ENCODE measurements at regions not wholly inside any gene's neighbourhood (a gene's known extent, or its start where the extent isn't known, plus 50 kb on each side); places are given as distances from the start of the nearest gene placed in this dataset.
"Not testable (repeated sequence)": the region's sequence is repeated elsewhere in the genome, so short reads cannot be mapped to it uniquely, and the experiment has no call there.

- no peak for DNase-seq (ENCODE audit: low spot score)
Observed at GRCh38 chr9:13941714-13942113, 372.2 kb downstream of the NFIB start.

GRCh38 chr9:13939701-13940490 lies 374.0 kb downstream of the NFIB start:
- no peak for DNase-seq (ENCODE audit: low spot score)

GRCh38 chr9:13939134-13939533 lies 374.8 kb downstream of the NFIB start:
- DNase-seq (ENCODE audit: low spot score), result no peak

GRCh38 chr9:13934416-13934815 lies 379.5 kb downstream of the NFIB start:
- no peak for DNase-seq (ENCODE audit: low spot score)

- DNase-seq (ENCODE audit: low spot score), result no peak
Observed at GRCh38 chr9:13933268-13933656, 380.7 kb downstream of the NFIB start.

- no peak for DNase-seq (ENCODE audit: low spot score)
Observed at GRCh38 chr9:13932528-13933267, 381.2 kb downstream of the NFIB start.

- DNase-seq (ENCODE audit: low spot score), result no peak
Observed at GRCh38 chr9:13929013-13929412, 384.9 kb downstream of the NFIB start.

GRCh38 chr9:13923381-13923780 lies 390.6 kb downstream of the NFIB start:
- DNase-seq (ENCODE audit: low spot score), result no peak

GRCh38 chr9:13920557-13920956 lies 393.4 kb downstream of the NFIB start:
- DNase-seq (ENCODE audit: low spot score), result no peak

- no peak for DNase-seq (ENCODE audit: low spot score)
Observed at GRCh38 chr9:13919401-13919800, 394.5 kb downstream of the NFIB start.

GRCh38 chr9:13917534-13917933 lies 396.4 kb downstream of the NFIB start:
- DNase-seq (ENCODE audit: low spot score), result no peak

- DNase-seq (ENCODE audit: low spot score), result no peak
Observed at GRCh38 chr9:13915591-13916301, 398.2 kb downstream of the NFIB start.

GRCh38 chr9:13915131-13915530 lies 398.8 kb downstream of the NFIB start:
- no peak for DNase-seq (ENCODE audit: low spot score)

- DNase-seq (ENCODE audit: low spot score), result no peak
Observed at GRCh38 chr9:13911473-13911872, 402.5 kb downstream of the NFIB start.

- DNase-seq (ENCODE audit: low spot score), result not testable (repeated sequence)
Observed at GRCh38 chr9:13907842-13908241, 406.1 kb downstream of the NFIB start.

GRCh38 chr9:13904746-13905145 lies 409.2 kb downstream of the NFIB start:
- DNase-seq (ENCODE audit: low spot score), result no peak

- no peak for DNase-seq (ENCODE audit: low spot score)
Observed at GRCh38 chr9:13904311-13904710, 409.6 kb downstream of the NFIB start.

GRCh38 chr9:13902286-13903066 lies 411.5 kb downstream of the NFIB start:
- no peak for DNase-seq (ENCODE audit: low spot score)

GRCh38 chr9:13901176-13901575 lies 412.8 kb downstream of the NFIB start:
- DNase-seq (ENCODE audit: low spot score), result no peak

GRCh38 chr9:13900449-13900848 lies 413.5 kb downstream of the NFIB start:
- DNase-seq (ENCODE audit: low spot score), result no peak

GRCh38 chr9:13899924-13900323 lies 414.0 kb downstream of the NFIB start:
- no peak for DNase-seq (ENCODE audit: low spot score)

- no peak for DNase-seq (ENCODE audit: low spot score)
Observed at GRCh38 chr9:13898957-13899356, 415.0 kb downstream of the NFIB start.

All from ecto neural progenitor cell (in vitro differentiated cells).